Loucy (cell line): ENCODE measurements at regions not wholly inside any gene's neighbourhood (a gene's known extent, or its start where the extent isn't known, plus 50 kb on each side); places are given as distances from the start of the nearest gene placed in this dataset.

ENCODE experiments used
- H2AFZ ChIP-seq: fragments of 200-600 bp; sonication (generic); 2 replicates; pipeline ENCODE4 v1.6.0; 2016; ENCODE audit warnings: antibody characterized with exemption, mild to moderate bottlenecking, low read length, moderate library complexity
- H3F3A ChIP-seq: fragments of 200-600 bp; 2 replicates; pipeline ENCODE4 v1.6.0; 2016; ENCODE audit warnings: antibody characterized with exemption, low read depth, mild to moderate bottlenecking
- H3K27me3 ChIP-seq: fragments of 200-600 bp; sonication (generic); 2 replicates; pipeline ENCODE4 v1.6.1; 2014; ENCODE audit warnings: low read length, mild to moderate bottlenecking; ENCODE audit not compliant: insufficient read depth, poor library complexity, severe bottlenecking
- H3K36me3 ChIP-seq: fragments of 200-600 bp; sonication (generic); 2 replicates; pipeline ENCODE4 v1.6.1; 2016; ENCODE audit warnings: low read length; ENCODE audit not compliant: insufficient read depth
- H3K4me1 ChIP-seq: fragments of 200-600 bp; sonication (generic); 2 replicates; pipeline ENCODE4 v1.5.1; 2014; ENCODE audit warnings: low read length, mild to moderate bottlenecking; ENCODE audit not compliant: insufficient read depth, poor library complexity, severe bottlenecking
- H3K4me2 ChIP-seq: fragments of 200-600 bp; sonication (generic); 2 replicates; pipeline ENCODE4 v1.6.0; 2014; ENCODE audit warnings: antibody characterized with exemption, low read length, low read depth, mild to moderate bottlenecking; ENCODE audit not compliant: poor library complexity, severe bottlenecking
- H3K4me3 ChIP-seq: fragments of 200-600 bp; sonication (generic); 2 replicates; pipeline ENCODE4 v1.5.1; 2014; ENCODE audit warnings: low read length, mild to moderate bottlenecking, mixed read lengths; ENCODE audit not compliant: poor library complexity, severe bottlenecking
- H3K79me2 ChIP-seq: fragments of 200-600 bp; sonication (generic); 2 replicates; pipeline ENCODE4 v1.6.1; 2014; ENCODE audit warnings: low read length; ENCODE audit not compliant: insufficient read depth
- H3K9ac ChIP-seq: fragments of 200-600 bp; sonication (generic); 2 replicates; pipeline ENCODE4 v1.6.0; 2014; ENCODE audit warnings: mild to moderate bottlenecking, low read depth, low read length, moderate library complexity; ENCODE audit not compliant: poor library complexity, severe bottlenecking
- H3K9me2 ChIP-seq: fragments of 200-600 bp; sonication (generic); replicated peaks from 2 replicates; pipeline ENCODE4 v1.6.1; 2016; ENCODE audit warnings: low read depth, low read length, mixed read lengths
- H3K9me3 ChIP-seq: fragments of 200-600 bp; sonication (generic); 2 replicates; pipeline ENCODE4 v1.6.1; 2014; ENCODE audit warnings: mild to moderate bottlenecking, antibody characterized with exemption, low read length, low read depth; ENCODE audit not compliant: insufficient read depth
- H4K20me1 ChIP-seq: fragments of 200-600 bp; sonication (generic); 2 replicates; pipeline ENCODE4 v1.6.0; 2014; ENCODE audit warnings: antibody characterized with exemption, low read length, mild to moderate bottlenecking; ENCODE audit not compliant: insufficient read depth, poor library complexity, severe bottlenecking
- CTCF ChIP-seq: fragments of 200-600 bp; sonication (generic); conservative IDR thresholded peaks from 2 replicates; pipeline ENCODE4 v1.5.1; 2014; ENCODE audit warnings: mild to moderate bottlenecking, antibody characterized with exemption, low read length
- EZH2phosphoT487 ChIP-seq: fragments of 200-600 bp; IDR thresholded peaks from 2 replicates; pipeline ENCODE4 v1.6.1; 2018; ENCODE audit warnings: antibody characterized with exemption, mild to moderate bottlenecking, moderate library complexity, borderline replicate concordance

GRCh38 chr5:23208959-23209431, 298.4 kb upstream of the PRDM9 start:
- Histone ChIP-seq H3K9me3 (no peaks in the 10 kb centered on the region), H3K4me3 (no peak overlapping the region), H3F3A (no peaks in the 10 kb centered on the region), H3K4me2 (no peak overlapping the region), H3K9ac (no peak overlapping the region), H3K9me2 (no peaks in the 10 kb centered on the region), H3K36me3 (no peaks in the 10 kb centered on the region), H4K20me1 (no peaks in the 10 kb centered on the region), H3K79me2 (no peaks in the 10 kb centered on the region), H3K4me1 (no peaks in the 10 kb centered on the region), H3K27me3 (no peaks in the 10 kb centered on the region), H2AFZ (no peak overlapping the region)
- TF ChIP-seq EZH2phosphoT487 (no peak), CTCF (peak; percentile 83)

- no peaks in the 10 kb centered on the region for H3K4me1 ChIP-seq
- H4K20me1 ChIP-seq, result no peaks in the 10 kb centered on the region
- no peak overlapping the region for H3K9ac ChIP-seq
- H3K27me3 ChIP-seq, result no peaks in the 10 kb centered on the region
- no peaks in the 10 kb centered on the region for H3K36me3 ChIP-seq
- H3K4me3 ChIP-seq, result no peak overlapping the region
- H3K9me3 ChIP-seq, result no peaks in the 10 kb centered on the region
- H3K79me2 ChIP-seq, result no peaks in the 10 kb centered on the region
- TF ChIP-seq EZH2phosphoT487 (no peak), CTCF (no peak)
- H3K9me2 ChIP-seq, result no peaks in the 10 kb centered on the region
- H2AFZ ChIP-seq, result no peak overlapping the region
- H3F3A ChIP-seq, result no peaks in the 10 kb centered on the region
- H3K4me2 ChIP-seq, result no peak overlapping the region
These were observed 303.3 kb upstream of the PRDM9 start for GRCh38 chr5:23204111-23204510.

GRCh38 chr5:23169660-23170416, 316.7 kb upstream of the CDH12 start:
- Histone ChIP-seq H3K9me3 (no peaks in the 10 kb centered on the region), H3K79me2 (no peaks in the 10 kb centered on the region), H3K4me2 (no peak overlapping the region), H2AFZ (no peak overlapping the region), H3F3A (no peaks in the 10 kb centered on the region), H3K27me3 (no peaks in the 10 kb centered on the region), H3K4me1 (no peaks in the 10 kb centered on the region), H4K20me1 (no peaks in the 10 kb centered on the region), H3K9me2 (no peaks in the 10 kb centered on the region), H3K9ac (no peak overlapping the region), H3K4me3 (no peak overlapping the region), H3K36me3 (no peaks in the 10 kb centered on the region)
- TF ChIP-seq CTCF, result no peak
- TF ChIP-seq EZH2phosphoT487, result no peak
